HepG2 (cell line): ENCODE measurements at regions not wholly inside any gene's neighbourhood (a gene's known extent, or its start where the extent isn't known, plus 50 kb on each side); places are given as distances from the start of the nearest gene placed in this dataset.

Experiments
- ATAC-seq: fragments of 200-7000 bp; cut with Tn5 transposase; 3 replicates; pipeline ENCODE4 v1.9.1; 2020; ENCODE audit warnings: mild to moderate bottlenecking, moderate library complexity
- BruUV-seq: library from RNA; stranded (reverse); fragments of 400-500 nt; replicated peaks from 2 replicates; lab custom pipeline; 2021; lab: Mats Ljungman, UMichigan
- CTCF ChIA-PET: fragments of 300-600 bp; formaldehyde crosslinking; extraction: SDS; loops from one replicate; lab custom pipeline; 2021; ENCODE audit warnings: low total read pairs, inconsistent platforms, low intra/inter-chr PET ratio; lab: Yijun Ruan, JAX
- POLR2A ChIA-PET: fragments of 350-600 bp; sonication (Branson Sonifier 250); formaldehyde crosslinking; loops from one replicate; lab custom pipeline; 2020; ENCODE audit warnings: antibody characterized with exemption, inconsistent platforms; lab: Yijun Ruan, JAX
- DNase-seq: peaks from one replicate; pipeline ENCODE4 v3.0.0-alpha.2; 2015; ENCODE audit warnings: low spot score
- FAIRE-seq: peaks from 3 replicates; lab custom pipeline; 2011; peaks lifted over from hg19 to GRCh38; lab: Jason Lieb, UNC
- H2AFZ ChIP-seq: one replicate; pipeline ENCODE4 v1.6.1; 2011; ENCODE audit warnings: low read length, inconsistent platforms
- H3K27ac ChIP-seq: fragments of 300-600 bp; 3 replicates; pipeline ENCODE4 v1.8.0; 2011; ENCODE audit warnings: mixed run types, mild to moderate bottlenecking, mixed read lengths, low read length, inconsistent platforms; ENCODE audit not compliant: insufficient read depth; ENCODE audit errors: extremely low read length
- H3K27me3 ChIP-seq, 2 experiments: fragments of 200-600 bp in 1 of 2; 2 replicates in 1 of 2; 3 replicates in 1 of 2; pipeline versions ENCODE4 v1.6.0 to v1.8.0; 2011; ENCODE audit warnings: low read length in 2 of 2, mild to moderate bottlenecking in 2 of 2, moderate library complexity in 2 of 2, inconsistent platforms in 1 of 2; ENCODE audit not compliant: insufficient read depth in 2 of 2, control insufficient read depth in 1 of 2
- H3K36me3 ChIP-seq, 2 experiments: fragments of 200-600 bp in 1 of 2; replicated peaks in 1 of 2; 2 replicates in 1 of 2; 3 replicates in 1 of 2; pipeline versions ENCODE4 v1.5.1 to v1.8.0; 2011; ENCODE audit warnings: low read length in 2 of 2, inconsistent platforms in 1 of 2; ENCODE audit not compliant: insufficient read depth in 2 of 2, control insufficient read depth in 1 of 2
- H3K4me1 ChIP-seq: 2 replicates; pipeline ENCODE4 v1.5.1; 2012; ENCODE audit warnings: low read length, inconsistent platforms; ENCODE audit not compliant: insufficient read depth
- H3K4me2 ChIP-seq: 2 replicates; pipeline ENCODE4 v1.6.0; 2011; ENCODE audit warnings: low read depth, low read length, inconsistent platforms
- H3K4me3 ChIP-seq, 3 experiments: fragments of 200-600 bp in 1 of 3; sonication (generic), shearing (Covaris generic) in 1 of 3; replicated peaks in 1 of 3; 2 replicates each; pipeline ENCODE4 v1.5.1; 2011 to 2016; ENCODE audit warnings: low read length in 3 of 3, inconsistent platforms in 2 of 3, low read depth in 2 of 3, mild to moderate bottlenecking in 2 of 3, control low read depth in 1 of 3, mixed read lengths in 1 of 3; ENCODE audit not compliant: insufficient read depth in 1 of 3
- H3K79me2 ChIP-seq: one replicate; pipeline ENCODE4 v1.6.1; 2011; ENCODE audit warnings: low read length, inconsistent platforms; ENCODE audit not compliant: insufficient read depth
- H3K9ac ChIP-seq: 2 replicates; pipeline ENCODE4 v1.6.0; 2011; ENCODE audit warnings: mild to moderate bottlenecking, low read depth, low read length, inconsistent platforms; ENCODE audit not compliant: insufficient read depth
- H3K9me3 ChIP-seq: 2 replicates; pipeline ENCODE4 v1.5.1; 2012; ENCODE audit warnings: mild to moderate bottlenecking, low read length
- H4K20me1 ChIP-seq: 2 replicates; pipeline ENCODE4 v1.6.0; 2011; ENCODE audit warnings: inconsistent platforms, mild to moderate bottlenecking, low read length, moderate library complexity; ENCODE audit not compliant: insufficient read depth
- AFF4 ChIP-seq: sonication (generic); formaldehyde crosslinking; IDR thresholded peaks from 2 replicates; pipeline ENCODE4 v1.4.0; 2020; ENCODE audit warnings: missing genetic modification reagents
- AKAP8 ChIP-seq: sonication (generic); formaldehyde crosslinking; IDR thresholded peaks from 2 replicates; pipeline ENCODE4 v1.5.1; 2020; ENCODE audit warnings: mild to moderate bottlenecking, missing genetic modification reagents
- ATF6 ChIP-seq: sonication (generic); formaldehyde crosslinking; conservative IDR thresholded peaks from 2 replicates; pipeline ENCODE4 v1.4.0; 2020; ENCODE audit warnings: missing genetic modification reagents
- BCL6 ChIP-seq: IDR thresholded peaks from 2 replicates; pipeline ENCODE4 v1.6.1; 2016; ENCODE audit warnings: missing genetic modification reagents, missing compliant biosample characterization
- ZBTB33 ChIP-seq: sonication (generic); formaldehyde crosslinking; IDR thresholded peaks from 2 replicates; pipeline ENCODE4 v1.4.0; 2020; ENCODE audit warnings: missing genetic modification reagents
- ZKSCAN1 ChIP-seq: fragments of 150-350 bp; IDR thresholded peaks from 2 replicates; pipeline ENCODE4 v1.6.1; 2014; ENCODE audit warnings: low read length
- ZNF354B ChIP-seq: sonication (generic); formaldehyde crosslinking; IDR thresholded peaks from 2 replicates; pipeline ENCODE4 v1.8.0; 2022; ENCODE audit warnings: mild to moderate bottlenecking, missing genetic modification reagents
- ZNF558 ChIP-seq: sonication (generic); formaldehyde crosslinking; IDR thresholded peaks from 2 replicates; pipeline ENCODE4 v1.9.0; 2022; ENCODE audit warnings: mild to moderate bottlenecking, missing genetic modification reagents, borderline replicate concordance
- WGBS: methylation state at CpG from one replicate; pipeline ENCODE4 v1.1.6; 2017; ENCODE audit warnings: low lambda C conversion rate; 5-methylcytosine and 5-hydroxymethylcytosine counted together
- in situ Hi-C: cut with HindIII; loops from 2 replicates; pipeline ENCODE4 v1.10.0; 2017; ENCODE audit warnings: low pct_unique_long_range_greater_than_20kb; ENCODE audit not compliant: extremely low pct_ligation_motif_present
- intact Hi-C: fragments of 100-400 bp; cut with micrococcal nuclease; formaldehyde crosslinking; loops from one replicate; pipeline ENCODE4 v1.10.0; 2022; ENCODE audit not compliant: unreplicated experiment

GRCh38 chr13:36515466-36515865 lies 83.2 kb downstream of the CCNA1 start:
- no peak for TF ChIP-seq BCL6 (CRISPR knock-in tag)
- no peak for TF ChIP-seq ATF6 (CRISPR knock-in tag)
- Histone ChIP-seq H3K4me2 (no peak overlapping the region), H3K27me3 (no peaks in the 10 kb centered on the region; a peak in 1 of 5 replicates), H4K20me1 (no peaks in the 10 kb centered on the region), H3K9ac (no peak overlapping the region), H3K4me3 (no peak overlapping the region), H3K27ac (no peak overlapping the region), H3K4me1 (no peaks in the 10 kb centered on the region), H3K9me3 (no peaks in the 10 kb centered on the region), H3K36me3 (no peaks in the 10 kb centered on the region), H2AFZ (no peak overlapping the region), H3K79me2 (no peaks in the 10 kb centered on the region)
- DNase-seq (no peak), FAIRE-seq (no peak), ATAC-seq (no peak)
- no TSS peak for BruUV-seq
- in situ Hi-C loops = no loop called here
- CTCF ChIA-PET = no interaction called here
- POLR2A ChIA-PET = no interaction called here
- intact Hi-C loops = no loop called here
- whole genome bisulfite sequencing = 69% methylated on average over 4 of the region's 4 CpGs

- H3K27ac ChIP-seq = no peak overlapping the region
- ChIA-PET CTCF (no interaction called here), POLR2A (no interaction called here)
- no peaks in the 10 kb centered on the region for H3K79me2 ChIP-seq
- intact Hi-C loops = no loop called here
- BruUV-seq = no TSS peak
- H3K4me1 ChIP-seq = no peaks in the 10 kb centered on the region
- no peaks in the 10 kb centered on the region; a peak in 1 of 5 replicates for H3K27me3 ChIP-seq
- no peak overlapping the region for H3K9ac ChIP-seq
- H3K4me3 ChIP-seq = no peak overlapping the region
- no peaks in the 10 kb centered on the region for H3K9me3 ChIP-seq
- no peak overlapping the region for H3K4me2 ChIP-seq
- WGBS = 6% methylated on average over 2 of the region's 2 CpGs
- in situ Hi-C loops = no loop called here
- FAIRE-seq (no peak), ATAC-seq (no peak), DNase-seq (no peak)
- H4K20me1 ChIP-seq = no peaks in the 10 kb centered on the region
- H3K36me3 ChIP-seq = no peaks in the 10 kb centered on the region
- no peak overlapping the region for H2AFZ ChIP-seq
- TF ChIP-seq ZKSCAN1 (no peak), AKAP8 (CRISPR knock-in tag) (no peak), AFF4 (CRISPR knock-in tag) (no peak), ZNF558 (CRISPR knock-in tag) (no peak), ZNF354B (no peak), ZBTB33 (CRISPR knock-in tag) (no peak)
Measured at GRCh38 chr13:36516225-36516624, 83.9 kb downstream of the CCNA1 start.
